ENCODE measurements at regions not wholly inside any gene's neighbourhood (a gene's known extent, or its start where the extent isn't known, plus 50 kb on each side); places are given as distances from the start of the nearest gene placed in this dataset.

DNA sequence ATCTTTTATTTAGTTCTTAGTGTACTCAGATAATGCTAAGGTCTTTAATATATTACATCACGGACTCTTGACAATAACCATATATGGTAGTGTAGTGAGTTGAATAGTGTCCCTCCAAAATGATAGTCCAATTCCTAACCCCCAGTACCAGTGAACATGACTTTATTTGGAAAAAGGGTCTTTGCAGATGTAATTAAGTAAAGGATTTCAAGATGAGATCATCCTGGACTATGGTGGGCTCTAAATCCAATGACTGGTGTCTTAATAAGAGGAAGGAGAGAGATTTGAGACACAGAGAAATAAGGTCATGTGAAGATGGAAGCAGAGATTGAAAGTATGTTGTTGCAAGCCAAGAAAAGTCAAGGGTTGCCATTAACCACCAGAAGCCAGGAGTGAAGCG, 236.5 kb upstream of the DIPK2B start:
- 83 to 88% methylated on average over 2 of the region's 2 CpGs for WGBS, 2 donors
- no peak for ATAC-seq (ENCODE audit: low FRiP score in 2 of 2)

DNA sequence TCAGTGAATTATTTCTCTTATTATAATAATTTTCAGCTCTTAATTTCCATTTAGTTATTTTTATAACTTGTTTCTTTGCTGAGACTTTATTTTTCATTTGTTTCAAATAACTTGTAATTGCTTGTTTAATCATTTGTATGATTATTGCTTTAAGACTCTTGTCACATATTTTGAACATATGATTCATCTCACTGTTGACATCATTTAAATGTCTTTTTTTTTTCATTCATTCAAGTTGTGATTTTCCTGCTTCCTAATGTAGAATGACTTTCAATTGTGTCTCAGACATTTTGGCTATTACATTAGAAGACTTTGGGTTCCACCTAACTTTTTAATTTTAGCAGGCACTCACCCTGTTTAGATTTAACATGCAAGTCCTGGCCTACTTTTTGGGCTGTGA, 234.8 kb upstream of the DIPK2B start:
- no peaks in the 10 kb centered on the region for H3K4me1 ChIP-seq

More for the DNA sequence above, 236.5 kb upstream of the DIPK2B start:
- Histone ChIP-seq H3K27me3 (no peaks in the 10 kb centered on the region), H3K9me3 (no peaks in the 10 kb centered on the region), H3K4me1 (no peaks in the 10 kb centered on the region), H3K4me3 (no peak overlapping the region), H3K36me3 (no peaks in the 10 kb centered on the region), H3K27ac (no peak overlapping the region)
- no peak for TF ChIP-seq EP300 (IDR thresholded peaks at IDR 0.05)
- TF ChIP-seq POLR2AphosphoS5 (IDR thresholded peaks at IDR 0.05): no peak
- TF ChIP-seq POLR2A (IDR thresholded peaks at IDR 0.05): no peak
- TF ChIP-seq, protein P1, sequence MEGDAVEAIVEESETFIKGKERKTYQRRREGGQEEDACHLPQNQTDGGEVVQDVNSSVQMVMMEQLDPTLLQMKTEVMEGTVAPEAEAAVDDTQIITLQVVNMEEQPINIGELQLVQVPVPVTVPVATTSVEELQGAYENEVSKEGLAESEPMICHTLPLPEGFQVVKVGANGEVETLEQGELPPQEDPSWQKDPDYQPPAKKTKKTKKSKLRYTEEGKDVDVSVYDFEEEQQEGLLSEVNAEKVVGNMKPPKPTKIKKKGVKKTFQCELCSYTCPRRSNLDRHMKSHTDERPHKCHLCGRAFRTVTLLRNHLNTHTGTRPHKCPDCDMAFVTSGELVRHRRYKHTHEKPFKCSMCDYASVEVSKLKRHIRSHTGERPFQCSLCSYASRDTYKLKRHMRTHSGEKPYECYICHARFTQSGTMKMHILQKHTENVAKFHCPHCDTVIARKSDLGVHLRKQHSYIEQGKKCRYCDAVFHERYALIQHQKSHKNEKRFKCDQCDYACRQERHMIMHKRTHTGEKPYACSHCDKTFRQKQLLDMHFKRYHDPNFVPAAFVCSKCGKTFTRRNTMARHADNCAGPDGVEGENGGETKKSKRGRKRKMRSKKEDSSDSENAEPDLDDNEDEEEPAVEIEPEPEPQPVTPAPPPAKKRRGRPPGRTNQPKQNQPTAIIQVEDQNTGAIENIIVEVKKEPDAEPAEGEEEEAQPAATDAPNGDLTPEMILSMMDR (IDR thresholded peaks at IDR 0.05): no peak
- no peak for DNase-seq

DNA sequence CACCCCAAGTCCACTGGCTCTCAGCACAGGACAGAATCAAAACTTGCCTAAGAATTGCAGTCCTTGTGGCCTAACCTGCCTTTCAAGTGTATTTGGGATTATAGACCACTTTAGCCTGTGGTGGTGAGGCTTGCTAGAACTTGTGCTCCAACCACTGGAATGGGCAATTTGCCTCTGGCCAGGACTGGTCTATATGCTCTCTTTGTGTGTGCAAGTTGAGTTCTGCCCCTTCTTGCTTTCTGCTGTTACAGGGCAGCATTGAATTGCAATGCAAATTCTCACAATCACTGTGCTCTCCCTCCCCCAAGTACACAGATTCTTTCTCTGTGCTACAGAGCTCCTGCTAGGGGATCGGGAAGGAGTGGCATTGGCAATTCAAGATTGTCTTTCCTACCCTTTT, 233.6 kb upstream of the DIPK2B start:
- ATAC-seq (ENCODE audit: low FRiP score in 2 of 2) (no peak), DNase-seq (no peak)
- Histone ChIP-seq H3K27ac (no peak overlapping the region), H3K4me3 (no peak overlapping the region), H3K36me3 (no peaks in the 10 kb centered on the region), H3K27me3 (no peaks in the 10 kb centered on the region), H3K4me1 (no peaks in the 10 kb centered on the region), H3K9me3 (no peaks in the 10 kb centered on the region)
- no peak for TF ChIP-seq POLR2AphosphoS5 (IDR thresholded peaks at IDR 0.05)
- TF ChIP-seq POLR2A (IDR thresholded peaks at IDR 0.05): no peak
- TF ChIP-seq, protein P1 (IDR thresholded peaks at IDR 0.05): no peak
- no peak for TF ChIP-seq EP300 (IDR thresholded peaks at IDR 0.05)
- WGBS, 2 donors: 67 to 77% methylated on average over 1 of the region's 1 CpG

More for the DNA sequence above, 234.8 kb upstream of the DIPK2B start:
- Histone ChIP-seq H3K9me3 (no peaks in the 10 kb centered on the region), H3K27me3 (no peaks in the 10 kb centered on the region), H3K27ac (no peak overlapping the region), H3K4me3 (no peak overlapping the region), H3K36me3 (no peaks in the 10 kb centered on the region)
- no peak for DNase-seq
- ATAC-seq (ENCODE audit: low FRiP score in 2 of 2): no peak
- no peak for TF ChIP-seq POLR2AphosphoS5 (IDR thresholded peaks at IDR 0.05)
- TF ChIP-seq, protein P1 (IDR thresholded peaks at IDR 0.05): no peak
- no peak for TF ChIP-seq POLR2A (IDR thresholded peaks at IDR 0.05)
- TF ChIP-seq EP300 (IDR thresholded peaks at IDR 0.05): no peak

DNA sequence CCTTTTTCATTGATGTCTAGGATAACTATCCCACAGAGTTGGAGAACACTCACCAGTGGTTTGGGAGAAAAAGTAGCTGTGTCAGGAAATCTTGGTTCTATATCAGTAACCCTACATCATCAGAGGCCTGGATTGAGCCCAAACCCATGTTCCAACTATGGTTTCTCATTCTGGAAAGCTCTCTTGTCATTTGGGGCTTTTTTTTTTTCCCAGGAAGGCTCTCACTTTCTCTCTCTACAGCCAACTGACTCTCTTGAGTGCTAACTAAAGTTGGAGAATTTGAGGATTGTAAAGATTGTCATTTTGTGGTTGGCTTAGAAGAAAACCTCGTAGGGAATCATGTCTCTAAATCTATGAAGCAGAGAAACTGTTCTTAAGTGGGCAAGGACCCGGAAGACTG, 228.2 kb upstream of the DIPK2B start:
- ATAC-seq (ENCODE audit: low FRiP score in 2 of 2): no peak
- WGBS, 2 donors: 63 to 100% methylated on average over 2 of the region's 2 CpGs
- Histone ChIP-seq H3K4me1 (no peaks in the 10 kb centered on the region), H3K27ac (no peak overlapping the region), H3K27me3 (no peaks in the 10 kb centered on the region), H3K36me3 (no peaks in the 10 kb centered on the region), H3K9me3 (no peaks in the 10 kb centered on the region), H3K4me3 (no peak overlapping the region)
- no peak for TF ChIP-seq POLR2AphosphoS5 (IDR thresholded peaks at IDR 0.05)
- no peak for TF ChIP-seq POLR2A (IDR thresholded peaks at IDR 0.05)
- TF ChIP-seq EP300 (IDR thresholded peaks at IDR 0.05): no peak
- TF ChIP-seq, protein P1 (IDR thresholded peaks at IDR 0.05): no peak
- no peak for DNase-seq

DNA sequence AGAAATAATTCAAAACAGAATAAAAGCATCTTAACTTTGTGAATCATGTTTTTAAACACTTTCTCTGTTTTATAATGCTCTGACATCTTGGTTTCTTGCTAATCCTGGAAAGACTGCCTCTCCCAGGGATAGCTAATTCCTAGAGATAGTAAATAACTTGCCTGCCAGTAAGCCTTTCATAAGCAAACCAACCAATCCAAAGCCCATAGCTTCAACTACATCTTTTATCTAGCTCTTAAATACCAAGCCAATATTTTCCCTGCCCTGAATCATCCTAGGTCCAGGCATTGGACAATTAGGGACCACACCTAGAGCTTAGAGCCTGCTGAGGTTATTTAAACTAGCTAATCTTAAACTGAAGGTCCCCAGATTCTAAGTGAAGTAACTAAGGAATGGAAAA, 223.7 kb upstream of the DIPK2B start:
- H3K4me3 ChIP-seq: no peak overlapping the region
- ATAC-seq (ENCODE audit: low FRiP score in 2 of 2): no peak
- H3K27me3 ChIP-seq: no peaks in the 10 kb centered on the region
- no peak for TF ChIP-seq POLR2AphosphoS5 (IDR thresholded peaks at IDR 0.05)
- TF ChIP-seq, protein P1 (IDR thresholded peaks at IDR 0.05): no peak
- no peaks in the 10 kb centered on the region for H3K9me3 ChIP-seq
- no peaks in the 10 kb centered on the region for H3K36me3 ChIP-seq
- DNase-seq: no peak
- no peaks in the 10 kb centered on the region for H3K4me1 ChIP-seq
- no peak overlapping the region for H3K27ac ChIP-seq
